ENCODE measurements at regions not wholly inside any gene's neighbourhood (a gene's known extent, or its start where the extent isn't known, plus 50 kb on each side); places are given as distances from the start of the nearest gene placed in this dataset.

GRCh38 chr17:69677130-69677529 is 262.6 kb downstream of the MAP2K6 start:
- TF ChIP-seq, protein P1, sequence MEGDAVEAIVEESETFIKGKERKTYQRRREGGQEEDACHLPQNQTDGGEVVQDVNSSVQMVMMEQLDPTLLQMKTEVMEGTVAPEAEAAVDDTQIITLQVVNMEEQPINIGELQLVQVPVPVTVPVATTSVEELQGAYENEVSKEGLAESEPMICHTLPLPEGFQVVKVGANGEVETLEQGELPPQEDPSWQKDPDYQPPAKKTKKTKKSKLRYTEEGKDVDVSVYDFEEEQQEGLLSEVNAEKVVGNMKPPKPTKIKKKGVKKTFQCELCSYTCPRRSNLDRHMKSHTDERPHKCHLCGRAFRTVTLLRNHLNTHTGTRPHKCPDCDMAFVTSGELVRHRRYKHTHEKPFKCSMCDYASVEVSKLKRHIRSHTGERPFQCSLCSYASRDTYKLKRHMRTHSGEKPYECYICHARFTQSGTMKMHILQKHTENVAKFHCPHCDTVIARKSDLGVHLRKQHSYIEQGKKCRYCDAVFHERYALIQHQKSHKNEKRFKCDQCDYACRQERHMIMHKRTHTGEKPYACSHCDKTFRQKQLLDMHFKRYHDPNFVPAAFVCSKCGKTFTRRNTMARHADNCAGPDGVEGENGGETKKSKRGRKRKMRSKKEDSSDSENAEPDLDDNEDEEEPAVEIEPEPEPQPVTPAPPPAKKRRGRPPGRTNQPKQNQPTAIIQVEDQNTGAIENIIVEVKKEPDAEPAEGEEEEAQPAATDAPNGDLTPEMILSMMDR (IDR thresholded peaks at IDR 0.05; ENCODE audit: insufficient read depth, low read depth, low read length) = no peak
- TF ChIP-seq EZH2 (IDR thresholded peaks at IDR 0.05; ENCODE audit: insufficient read depth, low read length) = no peak

Data from astrocyte (in vitro differentiated cells and primary cell).